Esophagus (tissue), 2 donors: ENCODE measurements at regions not wholly inside any gene's neighbourhood (a gene's known extent, or its start where the extent isn't known, plus 50 kb on each side); places are given as distances from the start of the nearest gene placed in this dataset.

Source experiments
- H3K27ac ChIP-seq, 2 donors: one replicate each; pipeline ENCODE4 v1.5.1; 2013; ENCODE audit warnings: low read depth in 2 of 2, mild to moderate bottlenecking in 2 of 2, inconsistent platforms in 1 of 2, low read length in 1 of 2, moderate library complexity in 1 of 2
- H3K27me3 ChIP-seq, 2 donors: one replicate each; pipeline ENCODE4 v1.6.1; 2013; ENCODE audit warnings: low read length in 2 of 2, control low read depth in 1 of 2, mild to moderate bottlenecking in 1 of 2; ENCODE audit not compliant: insufficient read depth in 2 of 2, control insufficient read depth in 1 of 2
- H3K36me3 ChIP-seq, 2 donors: one replicate each; pipeline ENCODE4 v1.6.1; 2013; ENCODE audit warnings: low read length in 1 of 2; ENCODE audit not compliant: control insufficient read depth in 2 of 2, insufficient read depth in 2 of 2
- H3K4me1 ChIP-seq, 2 donors: one replicate each; pipeline ENCODE4 v1.6.1; 2013; ENCODE audit warnings: low read length in 1 of 2; ENCODE audit not compliant: control insufficient read depth in 2 of 2, insufficient read depth in 2 of 2
- H3K4me3 ChIP-seq, 2 donors: one replicate each; pipeline ENCODE4 v1.5.1; 2013; ENCODE audit warnings: low read length in 2 of 2, mild to moderate bottlenecking in 2 of 2, low read depth in 1 of 2, moderate library complexity in 1 of 2
- H3K9me3 ChIP-seq, 2 donors: one replicate each; pipeline ENCODE4 v1.6.1; 2013; ENCODE audit warnings: mild to moderate bottlenecking in 2 of 2, low read depth in 1 of 2, low read length in 1 of 2, moderate library complexity in 1 of 2; ENCODE audit not compliant: control insufficient read depth in 2 of 2, insufficient read depth in 1 of 2
- WGBS, 2 donors: extraction: QIAGEN DNeasy Blood & Tissue Kit; methylation state at CpG; one replicate each; pipeline ENCODE4 v1.1.7; 2013; 5-methylcytosine and 5-hydroxymethylcytosine counted together
- donor health status: healthy with polysubstance abuse.
- donor health status: Bipolar disorder and iron deficiency.

DNA sequence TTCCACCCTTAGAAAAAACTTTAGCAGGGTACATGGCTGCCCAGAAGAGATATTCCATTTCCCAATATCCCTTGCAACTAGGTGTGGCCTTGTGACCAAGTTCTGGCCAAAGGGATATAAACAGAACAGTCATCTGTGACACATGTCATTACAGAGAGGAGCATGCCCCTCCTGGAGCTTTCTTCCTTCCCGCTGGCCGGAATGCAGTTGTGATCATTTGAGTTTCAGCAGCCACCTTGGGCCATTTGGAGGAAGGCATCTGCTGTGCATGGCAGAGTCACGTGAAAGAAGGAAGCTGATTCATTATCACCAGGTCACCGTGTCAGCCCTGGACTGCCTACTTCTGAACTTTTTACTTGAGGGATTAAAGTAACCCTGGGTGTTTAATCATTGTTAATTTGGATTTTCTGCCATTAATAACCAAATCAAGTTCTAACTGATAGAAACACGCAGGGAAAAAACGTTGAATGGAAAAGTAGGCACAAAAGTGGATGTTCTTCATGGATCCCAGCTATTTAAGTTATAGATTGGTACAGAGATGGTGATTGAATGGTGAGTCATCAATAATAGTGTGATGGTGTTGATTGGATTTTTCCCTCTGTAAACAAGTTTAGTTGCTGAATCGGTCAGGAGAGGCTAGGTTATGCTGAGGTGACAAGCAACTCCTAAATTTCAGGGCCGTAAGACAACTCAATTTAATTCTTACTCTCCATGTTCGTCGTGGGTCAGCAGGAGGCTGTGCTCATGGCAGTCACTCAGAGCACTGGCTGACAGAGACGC, 80.7 kb upstream of the CCDC167 start:
- H3K4me1 ChIP-seq, result peaks cover 2 to 6% of the 10 kb centered on the region in 2 donors
- H3K36me3 ChIP-seq, result no peaks in the 10 kb centered on the region
- H3K27me3 ChIP-seq, result no peaks in the 10 kb centered on the region
- no peaks in the 10 kb centered on the region for H3K9me3 ChIP-seq
- H3K27ac ChIP-seq, result no peak overlapping the region
- 79 to 82% methylated on average over 11 of the region's 11 CpGs for WGBS, 2 donors
- H3K4me3 ChIP-seq, result no peak overlapping the region

DNA sequence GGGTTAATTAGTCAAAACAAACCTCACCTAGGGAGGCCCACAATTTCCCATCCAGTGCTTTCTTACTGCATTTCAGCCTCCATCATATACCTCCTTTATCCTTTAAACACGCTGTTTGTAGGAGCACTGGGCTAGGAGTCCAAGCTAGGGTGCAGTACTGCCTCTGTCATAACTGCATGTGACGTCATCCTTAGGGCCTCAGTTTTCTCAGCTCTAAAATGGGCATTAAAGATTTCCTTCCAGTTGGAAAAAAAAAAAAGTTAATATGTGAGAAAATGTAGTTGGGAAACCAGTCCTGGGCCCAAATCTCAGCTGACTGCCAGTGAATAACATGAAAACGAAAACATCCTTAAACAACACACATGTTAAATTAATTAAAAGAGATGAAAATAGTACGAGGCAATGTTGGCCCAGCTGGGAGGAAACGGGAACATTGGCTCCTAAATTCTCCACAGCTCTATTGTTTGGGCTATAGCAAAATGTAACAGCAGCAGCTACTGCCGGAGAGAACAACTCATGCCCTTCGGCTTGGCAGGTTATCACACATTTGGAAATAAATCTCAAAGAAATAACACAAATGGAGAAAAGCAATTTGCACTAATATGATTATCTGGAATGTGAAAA, 79.9 kb upstream of the CCDC167 start:
- H3K27ac ChIP-seq, result no peak overlapping the region
- 70 to 76% methylated on average over 7 of the region's 7 CpGs for WGBS, 2 donors
- H3K9me3 ChIP-seq, result no peaks in the 10 kb centered on the region
- no peak overlapping the region for H3K4me3 ChIP-seq
- peaks cover 2 to 6% of the 10 kb centered on the region in 2 donors for H3K4me1 ChIP-seq
- no peaks in the 10 kb centered on the region for H3K27me3 ChIP-seq
- no peaks in the 10 kb centered on the region for H3K36me3 ChIP-seq

- no peak overlapping the region for H3K27ac ChIP-seq
- no peaks in the 10 kb centered on the region for H3K9me3 ChIP-seq
- peaks cover 2 to 6% of the 10 kb centered on the region in 2 donors for H3K4me1 ChIP-seq
- H3K4me3 ChIP-seq, result no peak overlapping the region
- no peaks in the 10 kb centered on the region for H3K36me3 ChIP-seq
- WGBS, 2 donors, result 92 to 94% methylated on average over 12 of the region's 12 CpGs
- H3K27me3 ChIP-seq, result no peaks in the 10 kb centered on the region
Observed at GRCh38 chr6:37578104-37578503, 78.4 kb upstream of the CCDC167 start.

- Histone ChIP-seq H3K36me3 (no peaks in the 10 kb centered on the region), H3K27me3 (no peaks in the 10 kb centered on the region), H3K4me3 (no peak overlapping the region), H3K4me1 (peaks cover 2 to 6% of the 10 kb centered on the region in 2 donors), H3K9me3 (no peaks in the 10 kb centered on the region), H3K27ac (no peak overlapping the region)
- 76 to 77% methylated on average over 7 of the region's 7 CpGs for WGBS, 2 donors
Observed at GRCh38 chr6:37576336-37576737, 76.6 kb upstream of the CCDC167 start.

- no peak overlapping the region for H3K4me3 ChIP-seq
- H3K27ac ChIP-seq, result no peak overlapping the region
- 80 to 81% methylated on average over 4 of the region's 4 CpGs for WGBS, 2 donors
- H3K27me3 ChIP-seq, result no peaks in the 10 kb centered on the region
- peaks cover 2 to 6% of the 10 kb centered on the region in 2 donors for H3K4me1 ChIP-seq
- no peaks in the 10 kb centered on the region for H3K9me3 ChIP-seq
- no peaks in the 10 kb centered on the region for H3K36me3 ChIP-seq
Observed at GRCh38 chr6:37575221-37575620, 75.5 kb upstream of the CCDC167 start.

DNA sequence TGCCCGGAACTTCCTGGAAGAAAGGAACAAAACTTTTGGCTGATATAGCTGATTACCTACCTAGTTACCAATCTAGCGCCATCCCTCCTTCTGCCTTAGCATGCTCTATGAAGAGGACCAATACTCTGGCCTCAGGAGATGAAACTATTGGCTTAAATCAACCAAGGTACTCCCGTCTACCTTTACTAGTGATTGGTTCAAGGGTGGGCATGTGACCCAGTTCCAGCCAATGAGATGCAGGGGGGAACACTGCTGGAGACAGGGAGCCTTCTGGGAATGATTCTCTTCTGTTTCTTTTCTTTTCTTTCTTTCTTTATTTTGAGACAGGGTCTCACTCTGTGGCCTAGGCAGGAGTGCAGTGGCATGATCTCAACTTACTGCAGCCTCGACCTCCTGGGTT, 72.6 kb upstream of the CCDC167 start:
- Histone ChIP-seq H3K9me3 (no peaks in the 10 kb centered on the region), H3K4me1 (peaks cover 0 to 6% of the 10 kb centered on the region in 2 donors), H3K4me3 (no peak overlapping the region), H3K27me3 (no peaks in the 10 kb centered on the region), H3K36me3 (no peaks in the 10 kb centered on the region), H3K27ac (no peak overlapping the region)
- WGBS, 2 donors, result 82 to 90% methylated on average over 4 of the region's 4 CpGs

GRCh38 chr6:37570482-37571133, 70.9 kb upstream of the CCDC167 start:
- WGBS, 2 donors, result 47 to 55% methylated on average over 26 of the region's 26 CpGs
- H3K27me3 ChIP-seq, result no peaks in the 10 kb centered on the region
- H3K4me3 ChIP-seq, result no peak overlapping the region
- H3K4me1 ChIP-seq, result peaks cover 0 to 6% of the 10 kb centered on the region in 2 donors
- no peaks in the 10 kb centered on the region for H3K9me3 ChIP-seq
- no peaks in the 10 kb centered on the region for H3K36me3 ChIP-seq
- no peak overlapping the region for H3K27ac ChIP-seq

- Histone ChIP-seq H3K27me3 (peaks cover 0 to 2% of the 10 kb centered on the region in 2 donors), H3K4me3 (no peak overlapping the region), H3K36me3 (no peaks in the 10 kb centered on the region), H3K9me3 (no peaks in the 10 kb centered on the region), H3K4me1 (peaks cover 0 to 5% of the 10 kb centered on the region in 2 donors), H3K27ac (no peak overlapping the region)
- 76 to 80% methylated on average over 13 of the region's 13 CpGs for WGBS, 2 donors
Observed at GRCh38 chr6:37569743-37570481, 70.2 kb upstream of the CCDC167 start.

GRCh38 chr6:37569317-37569716, 69.6 kb upstream of the CCDC167 start:
- Histone ChIP-seq H3K36me3 (no peaks in the 10 kb centered on the region), H3K9me3 (no peaks in the 10 kb centered on the region), H3K4me3 (no peak overlapping the region), H3K27ac (no peak overlapping the region), H3K4me1 (peaks cover 0 to 5% of the 10 kb centered on the region in 2 donors), H3K27me3 (peaks cover 0 to 2% of the 10 kb centered on the region in 2 donors)
- WGBS, 2 donors, result 89 to 93% methylated on average over 4 of the region's 4 CpGs
